ENCODE measurements at regions not wholly inside any gene's neighbourhood (a gene's known extent, or its start where the extent isn't known, plus 50 kb on each side); places are given as distances from the start of the nearest gene placed in this dataset.

- Mint-ChIP-seq H3K27me3 (ENCODE audit: unreplicated experiment) (no peaks in the 10 kb centered on the region), H3K36me3 (ENCODE audit: unreplicated experiment) (peaks cover 6% of the 10 kb centered on the region), H3K9me3 (ENCODE audit: unreplicated experiment) (no peaks in the 10 kb centered on the region), H3K4me3 (ENCODE audit: unreplicated experiment) (no peak overlapping the region), H3K27ac (ENCODE audit: unreplicated experiment) (no peak overlapping the region), H3K4me1 (ENCODE audit: low read depth, unreplicated experiment) (no peaks in the 10 kb centered on the region)
- no peak for DNase-seq
- TF ChIP-seq CTCF (IDR thresholded peaks at IDR 0.05; ENCODE audit: partially characterized antibody, unreplicated experiment), result no peak
Measured at GRCh38 chr13:77838271-77838670, 80.4 kb downstream of the EDNRB start.

DNA sequence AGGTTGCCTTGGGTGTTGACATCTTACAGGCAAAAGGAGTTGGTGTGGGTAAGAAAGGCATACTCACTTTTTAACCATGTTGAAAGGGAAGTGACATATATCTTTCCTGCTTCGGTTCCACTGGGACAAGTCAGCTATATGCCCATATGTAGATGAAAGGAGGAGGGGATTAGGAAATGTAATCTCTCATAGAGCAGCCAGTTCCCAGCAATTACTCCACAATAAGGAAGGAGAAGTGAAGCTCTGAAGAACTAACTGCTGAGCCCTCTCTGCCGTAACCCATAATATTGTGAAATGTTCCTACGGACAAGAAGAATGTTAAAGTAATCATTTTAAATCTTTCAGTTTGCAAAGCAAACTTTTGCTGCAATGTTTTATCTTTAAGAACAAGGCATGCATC is 82.2 kb downstream of the EDNRB start:
- Mint-ChIP-seq H3K27me3 (ENCODE audit: unreplicated experiment) (no peaks in the 10 kb centered on the region), H3K36me3 (ENCODE audit: unreplicated experiment) (peaks cover 6% of the 10 kb centered on the region), H3K4me1 (ENCODE audit: low read depth, unreplicated experiment) (no peaks in the 10 kb centered on the region), H3K4me3 (ENCODE audit: unreplicated experiment) (no peak overlapping the region), H3K9me3 (ENCODE audit: unreplicated experiment) (no peaks in the 10 kb centered on the region), H3K27ac (ENCODE audit: unreplicated experiment) (no peak overlapping the region)
- no peak for DNase-seq
- TF ChIP-seq CTCF (IDR thresholded peaks at IDR 0.05; ENCODE audit: partially characterized antibody, unreplicated experiment), result no peak

DNA sequence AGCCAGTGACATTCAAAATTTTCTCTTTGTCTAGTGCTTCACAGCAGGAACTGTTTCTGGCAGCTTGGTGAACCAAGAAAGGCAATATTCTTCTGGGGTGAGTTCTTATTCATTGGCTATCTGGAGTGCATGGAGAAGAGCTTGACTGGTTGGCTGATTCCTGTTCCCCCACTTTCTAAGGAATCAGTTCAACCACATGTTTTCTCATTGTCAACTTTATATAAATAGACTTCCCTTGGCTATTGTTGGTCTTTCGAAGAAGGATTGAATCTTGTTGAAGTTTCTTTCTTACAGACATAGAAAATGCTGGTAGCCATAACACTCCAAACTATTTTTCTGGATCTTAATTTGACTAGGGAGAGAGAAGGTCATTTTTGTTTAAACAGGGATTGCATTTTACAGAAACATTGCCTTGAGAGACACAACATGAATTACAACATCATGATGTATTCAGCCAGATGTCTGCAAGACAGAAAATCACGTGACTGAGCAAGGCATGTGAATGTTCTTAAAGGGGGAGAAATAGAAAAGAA is 85.2 kb downstream of the EDNRB start:
- Mint-ChIP-seq H3K4me3 (ENCODE audit: unreplicated experiment) (no peak overlapping the region), H3K9me3 (ENCODE audit: unreplicated experiment) (no peaks in the 10 kb centered on the region), H3K27ac (ENCODE audit: unreplicated experiment) (no peak overlapping the region), H3K36me3 (ENCODE audit: unreplicated experiment) (no peaks in the 10 kb centered on the region), H3K4me1 (ENCODE audit: low read depth, unreplicated experiment) (no peaks in the 10 kb centered on the region), H3K27me3 (ENCODE audit: unreplicated experiment) (no peaks in the 10 kb centered on the region)
- no peak for TF ChIP-seq CTCF (IDR thresholded peaks at IDR 0.05; ENCODE audit: partially characterized antibody, unreplicated experiment)
- DNase-seq, result no peak

- Mint-ChIP-seq H3K27me3 (ENCODE audit: unreplicated experiment) (no peaks in the 10 kb centered on the region), H3K27ac (ENCODE audit: unreplicated experiment) (no peak overlapping the region)
Measured at GRCh38 chr13:77832339-77833100, 86.1 kb downstream of the EDNRB start.

More at GRCh38 chr13:77832339-77833100, 86.1 kb downstream of the EDNRB start:
- H3K9me3 Mint-ChIP-seq (ENCODE audit: unreplicated experiment), result no peaks in the 10 kb centered on the region
- H3K4me3 Mint-ChIP-seq (ENCODE audit: unreplicated experiment), result no peak overlapping the region
- no peak for TF ChIP-seq CTCF (IDR thresholded peaks at IDR 0.05; ENCODE audit: partially characterized antibody, unreplicated experiment)
- no peaks in the 10 kb centered on the region for H3K36me3 Mint-ChIP-seq (ENCODE audit: unreplicated experiment)
- DNase-seq, result no peak
- no peaks in the 10 kb centered on the region for H3K4me1 Mint-ChIP-seq (ENCODE audit: low read depth, unreplicated experiment)

All from glutamatergic neuron (in vitro differentiated cells).